ENCODE measurements at regions not wholly inside any gene's neighbourhood (a gene's known extent, or its start where the extent isn't known, plus 50 kb on each side); places are given as distances from the start of the nearest gene placed in this dataset.
"Not testable (repeated sequence)": the region's sequence is repeated elsewhere in the genome, so short reads cannot be mapped to it uniquely, and the experiment has no call there.

- DNase-seq = not testable (repeated sequence)
These were observed 264.6 kb upstream of the ETAA1 start for GRCh38 chr2:67132441-67132940.

- DNase-seq = no peak
These were observed 261.9 kb upstream of the ETAA1 start for GRCh38 chr2:67135208-67135607.

GRCh38 chr2:67137699-67138098 is 259.4 kb upstream of the ETAA1 start:
- DNase-seq = no peak

GRCh38 chr2:67142071-67142470 is 255.1 kb upstream of the ETAA1 start:
- DNase-seq = no peak

GRCh38 chr2:67142741-67143140 is 254.4 kb upstream of the ETAA1 start:
- DNase-seq = no peak

- no peak for DNase-seq
These were observed 251.3 kb upstream of the ETAA1 start for GRCh38 chr2:67145851-67146250.

- DNase-seq = no peak
These were observed 240.3 kb upstream of the ETAA1 start for GRCh38 chr2:67156796-67157195.

- no peak for DNase-seq
These were observed 238.4 kb upstream of the ETAA1 start for GRCh38 chr2:67158718-67159117.

GRCh38 chr2:67159929-67160328 is 237.2 kb upstream of the ETAA1 start:
- no peak for DNase-seq

GRCh38 chr2:67164771-67165522 is 232.2 kb upstream of the ETAA1 start:
- no peak for DNase-seq

GRCh38 chr2:67165523-67165990 is 231.6 kb upstream of the ETAA1 start:
- DNase-seq = no peak

GRCh38 chr2:67166511-67166910 is 230.6 kb upstream of the ETAA1 start:
- DNase-seq = not testable (repeated sequence)

GRCh38 chr2:67169417-67170140 is 227.6 kb upstream of the ETAA1 start:
- no peak for DNase-seq

GRCh38 chr2:67179526-67179925 is 217.6 kb upstream of the ETAA1 start:
- DNase-seq = no peak

GRCh38 chr2:67180841-67181240 is 216.3 kb upstream of the ETAA1 start:
- DNase-seq = no peak

GRCh38 chr2:67182884-67183283 is 214.2 kb upstream of the ETAA1 start:
- DNase-seq = no peak

GRCh38 chr2:67186326-67186725 is 210.8 kb upstream of the ETAA1 start:
- DNase-seq = no peak

GRCh38 chr2:67186871-67187270 is 210.3 kb upstream of the ETAA1 start:
- no peak for DNase-seq

GRCh38 chr2:67195327-67195726 is 201.8 kb upstream of the ETAA1 start:
- not testable (repeated sequence) for DNase-seq

- no peak for DNase-seq
These were observed 195.6 kb upstream of the ETAA1 start for GRCh38 chr2:67201521-67201920.

GRCh38 chr2:67204349-67204748 is 192.8 kb upstream of the ETAA1 start:
- no peak for DNase-seq

- peak; percentile 25 for DNase-seq
These were observed 188.1 kb upstream of the ETAA1 start for GRCh38 chr2:67208887-67209500.

- no peak for DNase-seq
These were observed 186.7 kb upstream of the ETAA1 start for GRCh38 chr2:67210430-67210829.

GRCh38 chr2:67212203-67212602 is 184.9 kb upstream of the ETAA1 start:
- no peak for DNase-seq

Measured in right hindlimb (tissue), 1 donor.